HG02610 (cell line): ENCODE measurements at regions not wholly inside any gene's neighbourhood (a gene's known extent, or its start where the extent isn't known, plus 50 kb on each side); places are given as distances from the start of the nearest gene placed in this dataset.
"Not testable (repeated sequence)": the region's sequence is repeated elsewhere in the genome, so short reads cannot be mapped to it uniquely, and the experiment has no call there.

Experiments used
- ATAC-seq: cut with Tn5 transposase; IDR thresholded peaks from one replicate; pipeline ENCODE4 v1.9.1; 2021; ENCODE audit warnings: mild to moderate bottlenecking, moderate library complexity; ENCODE audit not compliant: unreplicated experiment

- no peak for ATAC-seq
These were observed 186.0 kb upstream of the AKR1E2 start for GRCh38 chr10:4639960-4640359.

- no peak for ATAC-seq
These were observed 187.9 kb upstream of the AKR1E2 start for GRCh38 chr10:4638099-4638498.

- no peak for ATAC-seq
These were observed 188.3 kb upstream of the AKR1E2 start for GRCh38 chr10:4637657-4638056.

GRCh38 chr10:4635883-4636282, 190.1 kb upstream of the AKR1E2 start:
- ATAC-seq = no peak

- ATAC-seq = no peak
These were observed 190.6 kb upstream of the AKR1E2 start for GRCh38 chr10:4635388-4635787.

GRCh38 chr10:4633776-4634175, 192.2 kb upstream of the AKR1E2 start:
- ATAC-seq = no peak

GRCh38 chr10:4633186-4633585, 192.8 kb upstream of the AKR1E2 start:
- ATAC-seq = no peak

- ATAC-seq = no peak
These were observed 193.2 kb upstream of the AKR1E2 start for GRCh38 chr10:4632757-4633156.

- no peak for ATAC-seq
These were observed 199.1 kb upstream of the AKR1E2 start for GRCh38 chr10:4626919-4627318.

- no peak for ATAC-seq
These were observed 202.1 kb upstream of the AKR1E2 start for GRCh38 chr10:4623757-4624420.

- no peak for ATAC-seq
These were observed 202.8 kb upstream of the AKR1E2 start for GRCh38 chr10:4623200-4623599.

- no peak for ATAC-seq
These were observed 203.6 kb upstream of the AKR1E2 start for GRCh38 chr10:4622384-4622783.

- ATAC-seq = peak; percentile 72
These were observed 208.4 kb upstream of the AKR1E2 start for GRCh38 chr10:4617589-4617988.

GRCh38 chr10:4615042-4615441, 211.0 kb upstream of the AKR1E2 start:
- ATAC-seq = no peak

GRCh38 chr10:4609251-4609650, 216.8 kb upstream of the AKR1E2 start:
- no peak for ATAC-seq

GRCh38 chr10:4607681-4608080, 218.3 kb upstream of the AKR1E2 start:
- no peak for ATAC-seq

- no peak for ATAC-seq
These were observed 219.0 kb upstream of the AKR1E2 start for GRCh38 chr10:4606856-4607636.

- ATAC-seq = no peak
These were observed 223.1 kb upstream of the AKR1E2 start for GRCh38 chr10:4602764-4603491.

GRCh38 chr10:4599471-4599870, 226.5 kb upstream of the AKR1E2 start:
- ATAC-seq = no peak

GRCh38 chr10:4597898-4598297, 228.1 kb upstream of the AKR1E2 start:
- ATAC-seq = not testable (repeated sequence)

GRCh38 chr10:4596951-4597350, 229.1 kb upstream of the AKR1E2 start:
- no peak for ATAC-seq
